ENCODE measurements at regions not wholly inside any gene's neighbourhood (a gene's known extent, or its start where the extent isn't known, plus 50 kb on each side); places are given as distances from the start of the nearest gene placed in this dataset.

GRCh38 chr10:37713132-37713501 lies 144.3 kb downstream of the ZNF248 start:
- no peak for TF ChIP-seq CTCF (IDR thresholded peaks at IDR 0.05; ENCODE audit: poor library complexity)
- no peak for TF ChIP-seq EZH2 (IDR thresholded peaks at IDR 0.05; ENCODE audit: borderline replicate concordance)

Data from hepatocyte (in vitro differentiated cells).